ENCODE measurements at regions not wholly inside any gene's neighbourhood (a gene's known extent, or its start where the extent isn't known, plus 50 kb on each side); places are given as distances from the start of the nearest gene placed in this dataset.

- no peak for TF ChIP-seq CTCF (IDR thresholded peaks at IDR 0.05; ENCODE audit: unreplicated experiment)
- DNase-seq (ENCODE audit: low spot score): no peak
- H3K27me3 Mint-ChIP-seq (ENCODE audit: unreplicated experiment): no peaks in the 10 kb centered on the region
- H3K36me3 Mint-ChIP-seq (ENCODE audit: low read depth, unreplicated experiment): no peaks in the 10 kb centered on the region
- H3K4me1 Mint-ChIP-seq (ENCODE audit: unreplicated experiment): no peaks in the 10 kb centered on the region
- no peak overlapping the region for H3K4me3 Mint-ChIP-seq (ENCODE audit: unreplicated experiment)
- no peak overlapping the region for H3K27ac Mint-ChIP-seq (ENCODE audit: unreplicated experiment)
- H3K9me3 Mint-ChIP-seq (ENCODE audit: unreplicated experiment): no peaks in the 10 kb centered on the region
Observed at GRCh38 chr4:31422006-31422405, 701.8 kb downstream of the PCDH7 start.

GRCh38 chr4:31427691-31428090 lies 707.5 kb downstream of the PCDH7 start:
- H3K27ac Mint-ChIP-seq (ENCODE audit: unreplicated experiment): no peak overlapping the region
- H3K4me1 Mint-ChIP-seq (ENCODE audit: unreplicated experiment): no peaks in the 10 kb centered on the region
- no peaks in the 10 kb centered on the region for H3K27me3 Mint-ChIP-seq (ENCODE audit: unreplicated experiment)

GRCh38 chr4:31442236-31442635 lies 722.1 kb downstream of the PCDH7 start:
- Mint-ChIP-seq H3K9me3 (ENCODE audit: unreplicated experiment) (no peaks in the 10 kb centered on the region), H3K4me3 (ENCODE audit: unreplicated experiment) (no peak overlapping the region), H3K27ac (ENCODE audit: unreplicated experiment) (no peak overlapping the region), H3K36me3 (ENCODE audit: low read depth, unreplicated experiment) (no peaks in the 10 kb centered on the region), H3K27me3 (ENCODE audit: unreplicated experiment) (peaks cover 2% of the 10 kb centered on the region), H3K4me1 (ENCODE audit: unreplicated experiment) (no peaks in the 10 kb centered on the region)
- no peak for TF ChIP-seq CTCF (IDR thresholded peaks at IDR 0.05; ENCODE audit: unreplicated experiment)
- no peak for DNase-seq (ENCODE audit: low spot score)

More at GRCh38 chr4:31427691-31428090, 707.5 kb downstream of the PCDH7 start:
- DNase-seq (ENCODE audit: low spot score): no peak
- H3K4me3 Mint-ChIP-seq (ENCODE audit: unreplicated experiment): no peak overlapping the region
- no peaks in the 10 kb centered on the region for H3K9me3 Mint-ChIP-seq (ENCODE audit: unreplicated experiment)
- H3K36me3 Mint-ChIP-seq (ENCODE audit: low read depth, unreplicated experiment): no peaks in the 10 kb centered on the region
- TF ChIP-seq CTCF (IDR thresholded peaks at IDR 0.05; ENCODE audit: unreplicated experiment): no peak

- no peak for DNase-seq (ENCODE audit: low spot score)
- Mint-ChIP-seq H3K4me1 (ENCODE audit: unreplicated experiment) (no peaks in the 10 kb centered on the region), H3K27ac (ENCODE audit: unreplicated experiment) (no peak overlapping the region), H3K36me3 (ENCODE audit: low read depth, unreplicated experiment) (no peaks in the 10 kb centered on the region), H3K4me3 (ENCODE audit: unreplicated experiment) (no peak overlapping the region), H3K9me3 (ENCODE audit: unreplicated experiment) (no peaks in the 10 kb centered on the region), H3K27me3 (ENCODE audit: unreplicated experiment) (no peaks in the 10 kb centered on the region)
- TF ChIP-seq CTCF (IDR thresholded peaks at IDR 0.05; ENCODE audit: unreplicated experiment): no peak
Observed at GRCh38 chr4:31445526-31445925, 725.4 kb downstream of the PCDH7 start.

- TF ChIP-seq CTCF (IDR thresholded peaks at IDR 0.05; ENCODE audit: unreplicated experiment): no peak
- DNase-seq (ENCODE audit: low spot score): no peak
- H3K9me3 Mint-ChIP-seq (ENCODE audit: unreplicated experiment): no peaks in the 10 kb centered on the region
Observed at GRCh38 chr4:31455612-31456011, 735.4 kb downstream of the PCDH7 start.

More at GRCh38 chr4:31455612-31456011, 735.4 kb downstream of the PCDH7 start:
- no peaks in the 10 kb centered on the region for H3K27me3 Mint-ChIP-seq (ENCODE audit: unreplicated experiment)
- no peak overlapping the region for H3K4me3 Mint-ChIP-seq (ENCODE audit: unreplicated experiment)
- no peaks in the 10 kb centered on the region for H3K4me1 Mint-ChIP-seq (ENCODE audit: unreplicated experiment)
- no peaks in the 10 kb centered on the region for H3K36me3 Mint-ChIP-seq (ENCODE audit: low read depth, unreplicated experiment)
- no peak overlapping the region for H3K27ac Mint-ChIP-seq (ENCODE audit: unreplicated experiment)

Measured in endothelial cell (in vitro differentiated cells).